DMS153 treated with DMSO at 0.1 percent for 48 hours (cell line): ENCODE measurements at regions not wholly inside any gene's neighbourhood (a gene's known extent, or its start where the extent isn't known, plus 50 kb on each side); places are given as distances from the start of the nearest gene placed in this dataset.

Source experiments
- DNase-seq: peaks from one replicate; lab custom pipeline; 2025; ENCODE audit not compliant: unreplicated experiment; lab: John Stamatoyannopoulos, UW

- no peak for DNase-seq
Observed at GRCh38 chr2:212945526-212945925, 205.9 kb downstream of the IKZF2 start.

GRCh38 chr2:212943351-212943750, 208.1 kb downstream of the IKZF2 start:
- DNase-seq, result no peak

GRCh38 chr2:212941361-212941760, 210.1 kb downstream of the IKZF2 start:
- DNase-seq, result no peak

GRCh38 chr2:212940816-212941215, 210.6 kb downstream of the IKZF2 start:
- peak; percentile 89 for DNase-seq

- DNase-seq, result peak; percentile 97
Observed at GRCh38 chr2:212939777-212940531, 211.5 kb downstream of the IKZF2 start.

GRCh38 chr2:212938144-212938793, 213.1 kb downstream of the IKZF2 start:
- DNase-seq, result no peak

- DNase-seq, result no peak
Observed at GRCh38 chr2:212936572-212936971, 214.8 kb downstream of the IKZF2 start.

- DNase-seq, result no peak
Observed at GRCh38 chr2:212935752-212936151, 215.7 kb downstream of the IKZF2 start.

GRCh38 chr2:212931271-212931670, 220.1 kb downstream of the IKZF2 start:
- no peak for DNase-seq

GRCh38 chr2:212930556-212931260, 220.7 kb downstream of the IKZF2 start:
- no peak for DNase-seq

- DNase-seq, result no peak
Observed at GRCh38 chr2:212929971-212930370, 221.4 kb downstream of the IKZF2 start.

GRCh38 chr2:212929116-212929515, 222.3 kb downstream of the IKZF2 start:
- no peak for DNase-seq

- no peak for DNase-seq
Observed at GRCh38 chr2:212928681-212929080, 222.7 kb downstream of the IKZF2 start.

- no peak for DNase-seq
Observed at GRCh38 chr2:212926940-212927339, 224.5 kb downstream of the IKZF2 start.

- DNase-seq, result no peak
Observed at GRCh38 chr2:212923393-212923792, 228.0 kb downstream of the IKZF2 start.

- DNase-seq, result no peak
Observed at GRCh38 chr2:212922701-212923100, 228.7 kb downstream of the IKZF2 start.

- DNase-seq, result no peak
Observed at GRCh38 chr2:212921711-212922110, 229.7 kb downstream of the IKZF2 start.

- no peak for DNase-seq
Observed at GRCh38 chr2:212921061-212921460, 230.4 kb downstream of the IKZF2 start.

- DNase-seq, result no peak
Observed at GRCh38 chr2:212919238-212919637, 232.2 kb downstream of the IKZF2 start.

- DNase-seq, result no peak
Observed at GRCh38 chr2:212918336-212918735, 233.1 kb downstream of the IKZF2 start.

GRCh38 chr2:212915121-212915782, 236.2 kb downstream of the IKZF2 start:
- no peak for DNase-seq
